ENCODE measurements at regions not wholly inside any gene's neighbourhood (a gene's known extent, or its start where the extent isn't known, plus 50 kb on each side); places are given as distances from the start of the nearest gene placed in this dataset.

DNA sequence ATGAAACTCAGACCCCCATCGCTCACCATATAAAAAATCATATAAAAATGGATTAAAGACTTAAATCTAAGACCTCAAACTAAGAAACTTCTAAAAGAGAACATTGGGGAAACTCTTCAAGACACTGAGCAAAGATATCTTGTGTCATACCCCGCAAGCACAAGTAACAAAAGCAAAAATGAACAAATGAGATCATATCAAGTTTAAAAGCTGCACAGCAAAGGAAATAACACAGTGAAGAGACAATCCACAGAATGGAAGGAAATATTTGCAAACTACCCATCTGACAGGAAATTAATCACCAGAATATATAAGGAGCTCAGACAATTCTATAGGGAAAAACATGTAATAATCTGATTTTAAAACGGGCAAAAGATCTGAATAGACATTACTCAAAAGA lies 808.3 kb downstream of the LIG4 start:
- POLR2A ChIA-PET = no interaction called here
- DNase-seq (ENCODE audit: extremely low spot score) = no peak
- CTCF ChIA-PET = no interaction called here
- TF ChIP-seq, protein P1, sequence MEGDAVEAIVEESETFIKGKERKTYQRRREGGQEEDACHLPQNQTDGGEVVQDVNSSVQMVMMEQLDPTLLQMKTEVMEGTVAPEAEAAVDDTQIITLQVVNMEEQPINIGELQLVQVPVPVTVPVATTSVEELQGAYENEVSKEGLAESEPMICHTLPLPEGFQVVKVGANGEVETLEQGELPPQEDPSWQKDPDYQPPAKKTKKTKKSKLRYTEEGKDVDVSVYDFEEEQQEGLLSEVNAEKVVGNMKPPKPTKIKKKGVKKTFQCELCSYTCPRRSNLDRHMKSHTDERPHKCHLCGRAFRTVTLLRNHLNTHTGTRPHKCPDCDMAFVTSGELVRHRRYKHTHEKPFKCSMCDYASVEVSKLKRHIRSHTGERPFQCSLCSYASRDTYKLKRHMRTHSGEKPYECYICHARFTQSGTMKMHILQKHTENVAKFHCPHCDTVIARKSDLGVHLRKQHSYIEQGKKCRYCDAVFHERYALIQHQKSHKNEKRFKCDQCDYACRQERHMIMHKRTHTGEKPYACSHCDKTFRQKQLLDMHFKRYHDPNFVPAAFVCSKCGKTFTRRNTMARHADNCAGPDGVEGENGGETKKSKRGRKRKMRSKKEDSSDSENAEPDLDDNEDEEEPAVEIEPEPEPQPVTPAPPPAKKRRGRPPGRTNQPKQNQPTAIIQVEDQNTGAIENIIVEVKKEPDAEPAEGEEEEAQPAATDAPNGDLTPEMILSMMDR (IDR thresholded peaks at IDR 0.05; ENCODE audit: control extremely low read depth, extremely low read depth, low read depth, missing control alignments) = no peak

DNA sequence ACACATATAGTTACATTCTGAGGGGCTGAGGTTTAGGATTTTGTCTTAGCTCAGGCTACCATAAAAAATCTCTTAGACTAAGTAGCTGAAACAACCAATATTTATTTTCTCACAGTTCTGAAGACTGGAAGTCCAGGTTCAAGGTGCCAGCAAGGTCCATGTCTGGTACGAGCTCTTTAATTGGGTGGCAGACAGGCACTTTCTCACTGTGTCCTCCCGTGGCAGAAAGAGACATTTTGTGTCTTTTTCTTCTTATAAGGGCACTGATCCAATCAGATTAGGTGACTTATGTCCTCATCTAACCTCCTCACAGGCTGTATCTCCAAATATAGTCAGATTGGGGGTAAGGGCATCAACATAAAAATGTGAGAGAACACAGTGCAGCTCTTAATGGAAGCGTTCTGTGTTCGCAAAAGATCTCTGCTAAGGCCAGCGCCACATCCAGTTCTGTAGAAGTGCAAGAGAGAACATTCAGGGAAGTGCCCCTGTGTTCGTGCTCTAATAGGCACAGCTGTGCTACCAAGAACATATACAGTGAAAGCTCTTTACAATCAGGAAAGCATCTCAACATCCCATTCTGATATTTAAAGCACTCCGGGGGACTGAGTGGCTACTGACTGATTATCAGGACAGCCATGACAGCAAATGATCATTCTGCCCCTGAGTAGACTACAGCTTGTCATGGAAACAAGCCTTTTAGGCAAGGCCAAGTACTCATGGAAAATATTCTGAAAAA lies 819.2 kb downstream of the LIG4 start:
- ChIA-PET CTCF (interaction anchor here (1.3 to 1.7 kb wide), 3 partner anchors 9 to 22 kb away, joined by 3 to 5 read pairs (median 4); no protein-coding TSS in a partner anchor), POLR2A (no interaction called here)
- no peak for DNase-seq (ENCODE audit: extremely low spot score)
- TF ChIP-seq, protein P1 (IDR thresholded peaks at IDR 0.05; ENCODE audit: control extremely low read depth, extremely low read depth, low read depth, missing control alignments) = no peak

DNA sequence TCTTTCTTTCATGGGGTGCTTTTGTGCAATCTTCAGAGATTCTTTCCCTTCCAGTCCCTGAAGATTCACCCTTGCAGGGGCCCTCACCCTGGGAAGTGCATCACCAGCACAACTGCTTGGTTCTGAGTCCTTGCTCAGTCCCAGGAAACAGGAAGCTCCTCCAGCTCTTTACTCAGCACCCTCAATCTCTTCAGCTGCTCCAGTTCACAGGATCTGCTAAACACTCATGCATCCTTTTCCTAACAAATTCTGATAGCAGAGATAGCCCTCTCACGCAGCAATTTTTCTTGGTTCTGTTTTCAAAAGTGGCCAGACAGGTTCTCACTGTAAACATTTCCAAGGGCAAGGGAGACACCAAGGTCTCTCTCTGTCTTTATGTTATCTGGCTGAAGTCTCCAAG lies 823.1 kb downstream of the LIG4 start:
- ChIA-PET POLR2A (no interaction called here), CTCF (interaction anchor here (2.2 kb wide), 1 partner anchor 16 kb away, joined by 6 read pairs; no protein-coding TSS in a partner anchor)
- TF ChIP-seq, protein P1 (IDR thresholded peaks at IDR 0.05; ENCODE audit: control extremely low read depth, extremely low read depth, low read depth, missing control alignments) = no peak
- no peak for DNase-seq (ENCODE audit: extremely low spot score)

DNA sequence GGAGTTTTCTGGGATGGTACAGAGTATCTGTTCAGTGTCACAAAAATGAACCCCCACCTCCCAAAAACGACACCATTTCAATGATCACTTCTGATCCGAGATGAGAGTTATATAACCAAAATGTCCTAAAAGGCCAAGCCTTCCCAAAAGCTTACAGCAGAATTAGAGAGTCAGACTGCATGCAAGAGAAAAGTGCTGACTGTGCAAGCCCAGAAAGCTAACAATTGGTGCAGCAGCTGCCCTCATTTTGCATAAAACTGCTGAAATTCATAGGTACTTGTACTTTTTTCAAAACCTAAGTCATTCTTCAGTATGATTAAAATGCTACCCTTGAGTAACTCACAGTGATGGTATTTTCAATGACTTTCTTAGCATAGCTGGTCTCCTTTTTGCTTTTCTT lies 819.6 kb upstream of the ARGLU1 start:
- POLR2A ChIA-PET = no interaction called here
- CTCF ChIA-PET = interaction anchor here (0.9 to 4.0 kb wide), 6 partner anchors 9 to 124 kb away, joined by 3 to 12 read pairs (median 4); no protein-coding TSS in a partner anchor
- TF ChIP-seq, protein P1 (IDR thresholded peaks at IDR 0.05; ENCODE audit: control extremely low read depth, extremely low read depth, low read depth, missing control alignments) = no peak
- no peak for DNase-seq (ENCODE audit: extremely low spot score)

DNA sequence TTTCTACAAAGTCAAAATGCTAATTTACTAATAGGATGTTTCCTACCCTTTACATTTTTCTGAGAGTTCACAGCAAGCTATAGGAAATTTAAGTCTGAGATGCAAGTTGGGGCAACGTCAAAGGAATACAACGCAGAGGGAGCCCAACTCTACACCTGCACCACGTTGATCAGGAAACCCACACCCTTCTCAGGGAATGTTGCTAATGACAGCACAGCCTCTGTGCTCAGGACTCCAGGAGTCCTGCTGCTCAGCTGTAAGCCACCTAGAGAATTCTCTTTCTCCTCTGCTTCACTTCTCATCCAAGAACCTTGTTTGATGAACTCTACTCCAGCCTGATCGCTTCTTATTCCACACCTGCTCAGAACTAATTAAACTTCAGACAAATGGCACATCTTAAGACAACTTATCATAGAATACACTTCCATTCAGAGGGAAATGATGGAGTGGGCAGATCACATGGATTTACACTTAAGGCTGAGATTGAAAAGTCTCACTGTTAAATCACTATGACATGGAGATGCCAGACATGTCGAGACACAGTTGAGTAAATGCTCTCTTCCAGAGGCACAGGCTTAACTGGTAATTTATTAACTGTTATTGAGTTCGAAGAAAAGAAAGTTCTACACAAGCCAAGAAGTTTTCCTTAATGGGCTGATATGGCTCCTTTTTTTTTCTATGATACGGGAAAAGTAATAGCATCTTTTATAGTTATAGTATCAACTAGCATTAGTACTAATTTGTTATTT lies 811.6 kb upstream of the ARGLU1 start:
- CTCF ChIA-PET = no interaction called here
- TF ChIP-seq, protein P1 (IDR thresholded peaks at IDR 0.05; ENCODE audit: control extremely low read depth, extremely low read depth, low read depth, missing control alignments) = no peak
- POLR2A ChIA-PET = no interaction called here
- no peak for DNase-seq (ENCODE audit: extremely low spot score)

DNA sequence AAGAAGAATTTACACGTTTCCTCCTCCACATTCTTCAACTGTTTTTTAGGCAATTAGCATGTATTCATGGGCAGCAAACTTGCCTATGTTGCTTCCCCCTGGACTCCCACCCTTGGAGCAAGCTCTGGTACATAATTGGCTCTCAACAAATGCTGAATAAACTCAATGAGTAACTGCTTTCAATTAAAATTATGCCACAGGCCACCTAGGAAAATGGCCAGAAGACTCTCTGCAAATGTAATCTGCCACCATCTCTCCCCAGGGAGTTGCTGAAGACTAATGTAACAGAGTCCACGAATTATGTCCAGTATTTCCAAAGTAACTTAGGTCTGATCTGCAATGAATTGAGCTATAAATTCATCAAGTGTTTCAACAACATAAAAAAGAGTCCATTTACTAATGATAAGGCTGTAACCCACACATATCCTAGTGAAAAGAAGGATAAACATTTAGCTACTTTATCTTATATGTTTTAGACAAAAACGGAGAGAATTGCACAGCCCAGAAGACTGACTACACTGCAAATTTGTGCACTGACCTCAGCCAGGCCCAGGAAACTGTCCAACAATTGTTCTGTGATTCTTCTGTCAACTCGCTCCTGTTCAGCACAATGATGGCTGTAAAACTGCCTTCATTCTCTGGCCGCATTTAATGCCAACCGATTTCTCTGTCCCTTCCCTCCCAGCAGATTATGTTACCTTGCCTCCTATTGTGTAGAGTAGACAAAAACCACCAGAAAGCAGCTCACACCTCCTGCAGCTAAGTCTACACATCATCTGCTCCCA lies 808.6 kb upstream of the ARGLU1 start:
- ChIA-PET CTCF (interaction anchor here (1.0 to 3.0 kb wide), 3 partner anchors 10 to 19 kb away, joined by 3 to 12 read pairs (median 4); no protein-coding TSS in a partner anchor), POLR2A (no interaction called here)
- TF ChIP-seq, protein P1 (IDR thresholded peaks at IDR 0.05; ENCODE audit: control extremely low read depth, extremely low read depth, low read depth, missing control alignments) = no peak
- no peak for DNase-seq (ENCODE audit: extremely low spot score)
